HG03064 (cell line): ENCODE measurements at regions not wholly inside any gene's neighbourhood (a gene's known extent, or its start where the extent isn't known, plus 50 kb on each side); places are given as distances from the start of the nearest gene placed in this dataset.

ENCODE experiments used
- ATAC-seq: cut with Tn5 transposase; IDR thresholded peaks from one replicate; pipeline ENCODE4 v1.9.1; 2021; ENCODE audit warnings: low read depth; ENCODE audit not compliant: unreplicated experiment

GRCh38 chr13:105247830-105248229 is 1287.6 kb downstream of the EFNB2 start:
- ATAC-seq, result no peak

GRCh38 chr13:105240371-105240770 is 1295.1 kb downstream of the EFNB2 start:
- ATAC-seq, result no peak

GRCh38 chr13:105232439-105232838 is 1303.0 kb downstream of the EFNB2 start:
- no peak for ATAC-seq

GRCh38 chr13:105232006-105232405 is 1303.5 kb downstream of the EFNB2 start:
- no peak for ATAC-seq

GRCh38 chr13:105231579-105231978 is 1303.9 kb downstream of the EFNB2 start:
- ATAC-seq, result no peak

- no peak for ATAC-seq
Measured at GRCh38 chr13:105220881-105221280, 1314.6 kb downstream of the EFNB2 start.

GRCh38 chr13:105220063-105220462 is 1315.4 kb downstream of the EFNB2 start:
- ATAC-seq, result no peak

GRCh38 chr13:105219651-105220050 is 1315.8 kb downstream of the EFNB2 start:
- ATAC-seq, result no peak

- ATAC-seq, result no peak
Measured at GRCh38 chr13:105213512-105213911, 1322.0 kb downstream of the EFNB2 start.

- no peak for ATAC-seq
Measured at GRCh38 chr13:105207572-105208293, 1327.7 kb downstream of the EFNB2 start.

GRCh38 chr13:105202354-105202753 is 1333.1 kb downstream of the EFNB2 start:
- ATAC-seq, result peak; percentile 61

GRCh38 chr13:105201351-105201750 is 1334.1 kb downstream of the EFNB2 start:
- ATAC-seq, result no peak

GRCh38 chr13:105200181-105200580 is 1335.3 kb downstream of the EFNB2 start:
- ATAC-seq, result no peak

- no peak for ATAC-seq
Measured at GRCh38 chr13:105196052-105196451, 1339.4 kb downstream of the EFNB2 start.

GRCh38 chr13:105193026-105193425 is 1342.4 kb downstream of the EFNB2 start:
- ATAC-seq, result no peak

GRCh38 chr13:105184201-105184600 is 1351.3 kb downstream of the EFNB2 start:
- ATAC-seq, result no peak

GRCh38 chr13:105177265-105177900 is 1358.1 kb downstream of the EFNB2 start:
- ATAC-seq, result no peak

GRCh38 chr13:105170438-105170837 is 1365.0 kb downstream of the EFNB2 start:
- ATAC-seq, result no peak

- ATAC-seq, result no peak
Measured at GRCh38 chr13:105168295-105168694, 1367.2 kb downstream of the EFNB2 start.

- no peak for ATAC-seq
Measured at GRCh38 chr13:105167385-105167784, 1368.1 kb downstream of the EFNB2 start.

- peak; percentile 84 for ATAC-seq
Measured at GRCh38 chr13:105165449-105166125, 1369.9 kb downstream of the EFNB2 start.

GRCh38 chr13:105159841-105160240 is 1375.6 kb downstream of the EFNB2 start:
- ATAC-seq, result no peak
